Upper lobe of right lung (tissue), 1 donor: ENCODE measurements at regions not wholly inside any gene's neighbourhood (a gene's known extent, or its start where the extent isn't known, plus 50 kb on each side); places are given as distances from the start of the nearest gene placed in this dataset.
"Not testable (repeated sequence)": the region's sequence is repeated elsewhere in the genome, so short reads cannot be mapped to it uniquely, and the experiment has no call there.

ENCODE experiments used
- ATAC-seq: fragments of 200-7000 bp; cut with Tn5 transposase; one replicate; pipeline ENCODE4 v1.9.1; 2020; ENCODE audit warnings: mild to moderate bottlenecking, moderate library complexity
- DNase-seq: peaks from one replicate; pipeline ENCODE4 v3.0.0-alpha.2; 2020
- H3K27ac ChIP-seq: fragments of 200-600 bp; one replicate; pipeline ENCODE4 v1.8.0; 2022
- H3K27me3 ChIP-seq: fragments of 200-600 bp; one replicate; pipeline ENCODE4 v1.8.0; 2022; ENCODE audit warnings: mild to moderate bottlenecking
- H3K36me3 ChIP-seq: fragments of 200-600 bp; one replicate; pipeline ENCODE4 v1.8.0; 2022
- H3K4me1 ChIP-seq: fragments of 200-600 bp; one replicate; pipeline ENCODE4 v1.8.0; 2022
- H3K4me3 ChIP-seq: fragments of 200-600 bp; one replicate; pipeline ENCODE4 v1.8.0; 2022; ENCODE audit warnings: mild to moderate bottlenecking
- H3K9me3 ChIP-seq: fragments of 200-600 bp; one replicate; pipeline ENCODE4 v1.8.0; 2022
- intact Hi-C: fragments of 100-400 bp; cut with DNase I; formaldehyde crosslinking; loops from one replicate; pipeline ENCODE4 v1.11.0; 2022
- TF ChIP-seq, protein P1 (sequence below): fragments of 200-600 bp; IDR thresholded peaks from one replicate; pipeline ENCODE4 v1.8.0; 2022; ENCODE audit warnings: antibody characterized with exemption
- donor health status: DM: no; HTN: yes; CAD: no; lungs with severe emphysema.

DNA sequence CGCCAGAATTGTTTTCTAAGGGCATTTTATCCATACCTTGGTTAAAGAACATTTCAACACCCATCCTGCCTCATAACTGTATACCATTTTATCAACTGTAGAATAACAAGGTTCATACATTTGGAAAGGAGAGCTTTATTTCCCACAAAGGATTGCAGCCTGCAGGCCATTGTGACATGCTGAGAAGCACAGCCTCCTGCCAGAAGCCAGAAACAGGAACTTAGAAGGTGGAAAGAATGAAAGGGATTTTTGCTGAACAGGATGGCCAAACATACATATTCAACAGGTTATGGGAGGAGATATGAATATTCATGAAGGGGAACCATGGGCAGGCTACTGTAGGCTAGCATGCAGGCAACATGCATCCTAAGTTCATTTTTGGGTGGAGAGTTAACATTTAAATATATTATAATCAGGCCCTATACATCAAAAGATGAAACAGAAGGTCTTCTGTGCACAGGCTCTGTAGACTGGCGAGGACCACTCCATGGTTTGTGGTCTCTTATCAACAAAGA, 59.9 kb upstream of the DIRAS2 start:
- H3K27me3 ChIP-seq, result no peaks in the 10 kb centered on the region
- no peak overlapping the region for H3K27ac ChIP-seq
- ATAC-seq (peak; percentile 56), DNase-seq (no peak)
- TF ChIP-seq, protein P1, sequence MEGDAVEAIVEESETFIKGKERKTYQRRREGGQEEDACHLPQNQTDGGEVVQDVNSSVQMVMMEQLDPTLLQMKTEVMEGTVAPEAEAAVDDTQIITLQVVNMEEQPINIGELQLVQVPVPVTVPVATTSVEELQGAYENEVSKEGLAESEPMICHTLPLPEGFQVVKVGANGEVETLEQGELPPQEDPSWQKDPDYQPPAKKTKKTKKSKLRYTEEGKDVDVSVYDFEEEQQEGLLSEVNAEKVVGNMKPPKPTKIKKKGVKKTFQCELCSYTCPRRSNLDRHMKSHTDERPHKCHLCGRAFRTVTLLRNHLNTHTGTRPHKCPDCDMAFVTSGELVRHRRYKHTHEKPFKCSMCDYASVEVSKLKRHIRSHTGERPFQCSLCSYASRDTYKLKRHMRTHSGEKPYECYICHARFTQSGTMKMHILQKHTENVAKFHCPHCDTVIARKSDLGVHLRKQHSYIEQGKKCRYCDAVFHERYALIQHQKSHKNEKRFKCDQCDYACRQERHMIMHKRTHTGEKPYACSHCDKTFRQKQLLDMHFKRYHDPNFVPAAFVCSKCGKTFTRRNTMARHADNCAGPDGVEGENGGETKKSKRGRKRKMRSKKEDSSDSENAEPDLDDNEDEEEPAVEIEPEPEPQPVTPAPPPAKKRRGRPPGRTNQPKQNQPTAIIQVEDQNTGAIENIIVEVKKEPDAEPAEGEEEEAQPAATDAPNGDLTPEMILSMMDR, result no peak
- H3K36me3 ChIP-seq, result no peaks in the 10 kb centered on the region
- intact Hi-C loops, result no loop called here
- no peak overlapping the region for H3K4me3 ChIP-seq
- H3K9me3 ChIP-seq, result no peaks in the 10 kb centered on the region
- H3K4me1 ChIP-seq, result no peaks in the 10 kb centered on the region

DNA sequence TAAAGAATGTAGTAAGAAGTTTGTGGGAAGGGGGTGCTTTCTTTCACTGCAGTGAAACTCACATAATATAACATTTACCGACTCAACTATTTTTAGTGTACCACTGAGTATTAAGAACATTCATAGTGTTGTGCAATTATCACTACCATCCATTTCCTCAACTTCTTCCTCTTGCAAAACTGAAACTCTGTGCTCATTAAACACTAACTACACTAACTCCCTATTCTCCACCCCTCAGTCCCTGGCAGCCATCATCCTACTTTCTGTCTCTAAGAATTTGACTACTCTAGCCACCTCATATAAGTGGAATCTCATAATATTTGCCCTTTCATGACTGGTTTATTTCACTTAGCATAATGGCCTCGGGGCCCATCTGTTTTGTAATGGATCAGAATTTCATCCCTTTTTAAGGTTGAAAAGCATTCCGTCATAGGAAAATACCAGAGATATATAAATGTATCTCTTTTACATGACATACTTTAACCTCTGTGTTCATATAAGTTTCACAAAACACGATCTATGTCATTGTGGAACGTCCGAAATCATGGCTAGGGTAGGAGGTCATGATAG, 56.3 kb upstream of the DIRAS2 start:
- ATAC-seq, result peak; percentile 48
- no peak overlapping the region for H3K4me3 ChIP-seq
- no peaks in the 10 kb centered on the region for H3K36me3 ChIP-seq
- no peaks in the 10 kb centered on the region for H3K9me3 ChIP-seq
- H3K4me1 ChIP-seq, result no peaks in the 10 kb centered on the region
- intact Hi-C loops, result no loop called here
- DNase-seq, result no peak
- H3K27me3 ChIP-seq, result no peaks in the 10 kb centered on the region
- TF ChIP-seq, protein P1, result no peak
- H3K27ac ChIP-seq, result no peak overlapping the region

DNA sequence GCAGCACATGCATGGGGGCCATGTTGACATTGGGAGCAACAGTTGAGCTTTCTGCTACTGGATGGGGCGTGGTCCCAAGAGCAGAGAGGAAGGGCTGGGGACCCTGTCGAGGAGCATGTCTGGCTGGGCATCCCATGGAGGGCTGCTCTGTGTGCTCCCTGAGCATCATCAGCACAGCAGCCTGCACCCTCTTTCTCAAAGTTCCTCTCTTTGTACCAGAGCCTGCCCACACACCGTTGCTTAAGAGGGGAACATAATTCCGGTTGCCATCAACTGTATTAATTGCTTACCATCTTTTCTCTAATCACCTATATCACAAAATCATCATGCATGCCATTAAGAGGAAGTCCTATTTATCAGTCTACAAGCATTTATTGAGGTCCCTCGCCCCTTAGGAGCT, 55.2 kb upstream of the DIRAS2 start:
- no peak overlapping the region for H3K27ac ChIP-seq
- ATAC-seq, result peak; percentile 53
- H3K27me3 ChIP-seq, result no peaks in the 10 kb centered on the region
- TF ChIP-seq, protein P1, result no peak
- no peak overlapping the region for H3K4me3 ChIP-seq
- no peaks in the 10 kb centered on the region for H3K9me3 ChIP-seq
- DNase-seq, result no peak
- H3K36me3 ChIP-seq, result no peaks in the 10 kb centered on the region
- H3K4me1 ChIP-seq, result no peaks in the 10 kb centered on the region
- intact Hi-C loops, result no loop called here

DNA sequence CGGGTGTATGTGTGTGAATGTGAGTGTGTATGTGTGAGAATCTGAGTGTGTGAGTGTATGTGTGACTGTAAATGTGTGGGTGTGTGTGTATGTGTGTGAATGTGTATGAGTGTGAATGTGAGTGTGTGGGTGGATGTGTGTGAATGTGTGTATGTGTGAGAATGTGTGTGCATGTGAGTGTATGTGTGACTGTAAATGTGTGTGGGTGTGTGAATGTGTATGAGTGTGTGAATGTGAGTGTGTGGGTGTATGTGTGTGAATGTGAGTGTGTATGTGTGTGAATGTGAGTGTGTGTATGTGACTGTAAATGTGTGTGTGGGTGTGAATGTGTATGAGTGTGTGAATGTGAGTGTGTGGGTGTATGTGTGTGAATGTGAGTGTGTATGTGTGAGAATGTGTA, 51.6 kb upstream of the DIRAS2 start:
- H3K4me3 ChIP-seq, ATAC-seq, H3K27ac ChIP-seq, H3K4me1 ChIP-seq, H3K36me3 ChIP-seq, H3K27me3 ChIP-seq, intact Hi-C loops, DNase-seq, H3K9me3 ChIP-seq: not testable (repeated sequence)
